AG04450 (cell line): ENCODE measurements at regions not wholly inside any gene's neighbourhood (a gene's known extent, or its start where the extent isn't known, plus 50 kb on each side); places are given as distances from the start of the nearest gene placed in this dataset.

ENCODE experiments used
- CTCF ChIA-PET: fragments of 300-600, 350-600 bp; formaldehyde crosslinking; extraction: SDS; loops from one replicate; lab custom pipeline; 2022; ENCODE audit warnings: antibody characterized with exemption, inconsistent platforms; lab: Charles Lee
- POLR2A ChIA-PET: fragments of 350-600 bp; formaldehyde crosslinking; extraction: SDS; loops from one replicate; lab custom pipeline; 2021; ENCODE audit warnings: antibody characterized with exemption, inconsistent platforms; lab: Yijun Ruan, JAX
- DNase-seq: peaks from one replicate; pipeline ENCODE4 v3.0.0-alpha.2; 2011; ENCODE audit warnings: low read depth, low spot score
- H3K27ac ChIP-seq: one replicate; pipeline ENCODE4 v1.5.1; 2012; ENCODE audit warnings: low read depth, low read length, control low read depth
- H3K27me3 ChIP-seq: one replicate; pipeline ENCODE4 v1.6.0; 2012; ENCODE audit warnings: low read length; ENCODE audit not compliant: control insufficient read depth, insufficient read depth
- H3K4me3 ChIP-seq: 2 replicates; pipeline ENCODE4 v1.5.1; 2011; ENCODE audit warnings: mild to moderate bottlenecking, low read depth, low read length, control low read depth
- H3K9me3 ChIP-seq: 2 replicates; pipeline ENCODE4 v1.5.1; 2012; ENCODE audit warnings: low read length; ENCODE audit not compliant: control insufficient read depth, insufficient read depth
- CTCF ChIP-seq: IDR thresholded peaks from 2 replicates; pipeline ENCODE4 v1.5.1; 2011; ENCODE audit warnings: low read depth, low read length, control low read depth, inconsistent platforms

- Histone ChIP-seq H3K27me3 (no peaks in the 10 kb centered on the region), H3K4me3 (no peak overlapping the region), H3K27ac (no peak overlapping the region), H3K9me3 (no peaks in the 10 kb centered on the region)
- DNase-seq: no peak
- no peak for TF ChIP-seq CTCF
- ChIA-PET CTCF (interaction anchor here (0.6 to 1.2 kb wide), 2 partner anchors 13 to 256 kb away, joined by 3 read pairs; no protein-coding TSS in a partner anchor), POLR2A (interaction anchor here (1.2 kb wide), 1 partner anchor 18 kb away, joined by 4 read pairs; no protein-coding TSS in a partner anchor)
Measured at GRCh38 chr6:14713966-14714631, 531.8 kb upstream of the JARID2 start.

GRCh38 chr6:14715076-14715475, 530.8 kb upstream of the JARID2 start:
- TF ChIP-seq CTCF: no peak
- no peak overlapping the region for H3K4me3 ChIP-seq
- CTCF ChIA-PET: interaction anchor here (1.2 kb wide), 1 partner anchor 12 kb away, joined by 3 read pairs; no protein-coding TSS in a partner anchor
- H3K9me3 ChIP-seq: no peaks in the 10 kb centered on the region
- POLR2A ChIA-PET: no interaction called here
- no peak overlapping the region for H3K27ac ChIP-seq
- no peak for DNase-seq
- H3K27me3 ChIP-seq: no peaks in the 10 kb centered on the region

- CTCF ChIA-PET: no interaction called here
- POLR2A ChIA-PET: interaction anchor here (0.6 kb wide), 1 partner anchor 135 kb away, joined by 4 read pairs; no protein-coding TSS in a partner anchor
- Histone ChIP-seq H3K27me3 (no peaks in the 10 kb centered on the region), H3K9me3 (no peaks in the 10 kb centered on the region), H3K27ac (no peak overlapping the region), H3K4me3 (no peak overlapping the region)
- no peak for TF ChIP-seq CTCF
- DNase-seq: no peak
Measured at GRCh38 chr6:14716499-14717146, 529.2 kb upstream of the JARID2 start.

- H3K9me3 ChIP-seq: no peaks in the 10 kb centered on the region
- no peaks in the 10 kb centered on the region for H3K27me3 ChIP-seq
- ChIA-PET CTCF (no interaction called here), POLR2A (interaction anchor here (0.6 kb wide), 1 partner anchor 134 kb away, joined by 4 read pairs; no protein-coding TSS in a partner anchor)
- no peak for TF ChIP-seq CTCF
- no peak for DNase-seq
- H3K4me3 ChIP-seq: no peak overlapping the region
- no peak overlapping the region for H3K27ac ChIP-seq
Measured at GRCh38 chr6:14717307-14717706, 528.6 kb upstream of the JARID2 start.

GRCh38 chr6:14718861-14719260, 527.0 kb upstream of the JARID2 start:
- Histone ChIP-seq H3K27ac (no peak overlapping the region), H3K27me3 (no peaks in the 10 kb centered on the region), H3K4me3 (no peak overlapping the region), H3K9me3 (no peaks in the 10 kb centered on the region)
- CTCF ChIA-PET: no interaction called here
- no peak for TF ChIP-seq CTCF
- DNase-seq: no peak
- POLR2A ChIA-PET: no interaction called here
